MM.1S (cell line): ENCODE measurements at regions not wholly inside any gene's neighbourhood (a gene's known extent, or its start where the extent isn't known, plus 50 kb on each side); places are given as distances from the start of the nearest gene placed in this dataset.

Experiments used
- DNase-seq: peaks from one replicate; pipeline ENCODE4 v3.0.0-alpha.2; 2015
- H2AFZ ChIP-seq: fragments of 300-600 bp; sonication (generic); 2 replicates; pipeline ENCODE4 v1.6.0; 2016; ENCODE audit warnings: antibody characterized with exemption, low read length
- H3F3A ChIP-seq: fragments of 300-600 bp; sonication (generic); 2 replicates; pipeline ENCODE4 v1.6.1; 2016; ENCODE audit warnings: mild to moderate bottlenecking, antibody characterized with exemption, low read length, moderate library complexity, mixed read lengths; ENCODE audit not compliant: insufficient read depth
- H3K27ac ChIP-seq: fragments of 300-600 bp; sonication (generic); 2 replicates; pipeline ENCODE4 v1.5.1; 2016; ENCODE audit warnings: mild to moderate bottlenecking, low read length
- H3K27me3 ChIP-seq: fragments of 300-600 bp; sonication (generic); replicated peaks from 2 replicates; pipeline ENCODE4 v1.6.0; 2016; ENCODE audit warnings: low read length; ENCODE audit not compliant: insufficient read depth
- H3K36me3 ChIP-seq: fragments of 300-600 bp; sonication (generic); replicated peaks from 2 replicates; pipeline ENCODE4 v1.6.1; 2016; ENCODE audit warnings: mild to moderate bottlenecking, low read length, mixed read lengths; ENCODE audit not compliant: insufficient read depth
- H3K4me1 ChIP-seq: fragments of 300-600 bp; sonication (generic); 2 replicates; pipeline ENCODE4 v1.6.1; 2016; ENCODE audit warnings: low read length, mixed read lengths
- H3K4me2 ChIP-seq: fragments of 300-600 bp; sonication (generic); 2 replicates; pipeline ENCODE4 v1.6.0; 2016; ENCODE audit warnings: low read depth, low read length
- H3K4me3 ChIP-seq: fragments of 300-600 bp; sonication (generic); 2 replicates; pipeline ENCODE4 v1.5.1; 2016; ENCODE audit warnings: low read length, mixed read lengths
- H3K79me2 ChIP-seq: fragments of 300-600 bp; sonication (generic); 2 replicates; pipeline ENCODE4 v1.6.1; 2016; ENCODE audit warnings: mixed run types, low read length, mixed read lengths
- H3K9ac ChIP-seq: fragments of 300-600 bp; sonication (generic); 2 replicates; pipeline ENCODE4 v1.6.1; 2016; ENCODE audit warnings: low read length, mixed read lengths
- H3K9me2 ChIP-seq: fragments of 300-600 bp; sonication (generic); replicated peaks from 2 replicates; pipeline ENCODE4 v1.6.1; 2016; ENCODE audit warnings: mild to moderate bottlenecking, low read length, mixed read lengths; ENCODE audit not compliant: insufficient read depth
- H3K9me3 ChIP-seq: fragments of 300-600 bp; sonication (generic); replicated peaks from 2 replicates; pipeline ENCODE4 v1.6.1; 2016; ENCODE audit warnings: mild to moderate bottlenecking, low read length, mixed read lengths; ENCODE audit not compliant: insufficient read depth
- H4K20me1 ChIP-seq: fragments of 300-600 bp; sonication (generic); 2 replicates; pipeline ENCODE4 v1.6.1; 2016; ENCODE audit warnings: mild to moderate bottlenecking, low read length, moderate library complexity, mixed read lengths; ENCODE audit not compliant: insufficient read depth
- EZH2 ChIP-seq: fragments of 300-600 bp; sonication (generic); optimal IDR thresholded peaks from 2 replicates; pipeline ENCODE3; 2017; ENCODE audit warnings: low read depth, mild to moderate bottlenecking, antibody characterized with exemption, low read length, mixed read lengths
- EZH2phosphoT487 ChIP-seq: fragments of 300-600 bp; sonication (generic); IDR thresholded peaks from 2 replicates; pipeline ENCODE4 v1.6.1; 2018; ENCODE audit warnings: antibody characterized with exemption, low read length
- TF ChIP-seq, protein P1 (sequence below): fragments of 300-600 bp; sonication (generic); IDR thresholded peaks from 2 replicates; pipeline ENCODE4 v1.5.1; 2016; ENCODE audit warnings: antibody characterized with exemption, low read length, mixed read lengths

DNA sequence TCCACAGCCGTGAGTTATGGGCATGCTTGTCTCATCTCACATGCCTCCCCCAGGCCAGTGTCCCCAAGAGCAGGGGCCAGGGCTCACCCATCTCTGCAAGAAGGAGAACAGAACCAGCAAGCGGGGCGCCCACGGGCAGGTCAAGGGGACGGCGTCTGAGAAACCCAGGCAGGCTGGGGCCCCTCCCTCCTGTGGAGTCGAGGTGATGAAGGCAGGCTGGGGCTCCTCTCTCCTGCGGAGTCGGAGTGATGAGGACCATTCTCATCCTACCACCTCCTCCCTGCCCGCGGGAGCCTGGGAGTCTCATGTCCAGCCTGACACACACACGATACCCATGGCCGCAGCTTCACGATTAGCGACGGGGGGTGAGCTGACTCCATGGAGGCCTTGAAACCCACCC lies 141.9 kb downstream of the CTTN start:
- no peaks in the 10 kb centered on the region for H3K36me3 ChIP-seq
- no peak for TF ChIP-seq EZH2phosphoT487
- H4K20me1 ChIP-seq = no peaks in the 10 kb centered on the region

DNA sequence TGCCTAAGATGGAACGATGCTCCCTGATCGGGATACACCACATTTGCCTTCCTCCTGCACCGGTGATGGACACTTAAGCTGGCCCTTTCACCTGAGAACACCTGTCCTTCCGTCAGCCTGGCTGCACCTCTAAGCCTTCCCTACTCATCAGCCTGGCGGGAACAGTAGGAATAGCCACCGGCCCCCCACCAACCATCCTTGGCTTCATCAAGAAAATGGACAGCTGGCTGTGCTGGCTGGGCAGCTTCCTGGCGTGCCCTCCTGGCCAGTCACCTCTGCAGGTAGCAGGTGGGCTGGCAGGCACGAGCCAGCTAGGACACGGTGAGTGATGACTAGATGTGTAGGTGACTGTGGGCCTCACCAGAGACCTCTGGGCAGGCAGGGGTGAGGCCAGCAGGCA lies 142.8 kb downstream of the CTTN start:
- Histone ChIP-seq H3K4me3 (no peak overlapping the region), H3F3A (no peaks in the 10 kb centered on the region), H4K20me1 (no peaks in the 10 kb centered on the region), H3K9me3 (no peaks in the 10 kb centered on the region), H3K36me3 (no peaks in the 10 kb centered on the region), H3K27ac (no peak overlapping the region), H3K9ac (no peak overlapping the region), H2AFZ (no peak overlapping the region), H3K9me2 (no peaks in the 10 kb centered on the region), H3K4me1 (no peaks in the 10 kb centered on the region), H3K4me2 (no peak overlapping the region), H3K27me3 (peaks cover 97% of the 10 kb centered on the region), H3K79me2 (no peaks in the 10 kb centered on the region)
- DNase-seq = no peak
- TF ChIP-seq EZH2 = no peak
- TF ChIP-seq EZH2phosphoT487 = no peak
- TF ChIP-seq, protein P1, sequence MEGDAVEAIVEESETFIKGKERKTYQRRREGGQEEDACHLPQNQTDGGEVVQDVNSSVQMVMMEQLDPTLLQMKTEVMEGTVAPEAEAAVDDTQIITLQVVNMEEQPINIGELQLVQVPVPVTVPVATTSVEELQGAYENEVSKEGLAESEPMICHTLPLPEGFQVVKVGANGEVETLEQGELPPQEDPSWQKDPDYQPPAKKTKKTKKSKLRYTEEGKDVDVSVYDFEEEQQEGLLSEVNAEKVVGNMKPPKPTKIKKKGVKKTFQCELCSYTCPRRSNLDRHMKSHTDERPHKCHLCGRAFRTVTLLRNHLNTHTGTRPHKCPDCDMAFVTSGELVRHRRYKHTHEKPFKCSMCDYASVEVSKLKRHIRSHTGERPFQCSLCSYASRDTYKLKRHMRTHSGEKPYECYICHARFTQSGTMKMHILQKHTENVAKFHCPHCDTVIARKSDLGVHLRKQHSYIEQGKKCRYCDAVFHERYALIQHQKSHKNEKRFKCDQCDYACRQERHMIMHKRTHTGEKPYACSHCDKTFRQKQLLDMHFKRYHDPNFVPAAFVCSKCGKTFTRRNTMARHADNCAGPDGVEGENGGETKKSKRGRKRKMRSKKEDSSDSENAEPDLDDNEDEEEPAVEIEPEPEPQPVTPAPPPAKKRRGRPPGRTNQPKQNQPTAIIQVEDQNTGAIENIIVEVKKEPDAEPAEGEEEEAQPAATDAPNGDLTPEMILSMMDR = no peak

More for the DNA sequence above, 141.9 kb downstream of the CTTN start:
- no peak overlapping the region for H3K27ac ChIP-seq
- H3K4me3 ChIP-seq = no peak overlapping the region
- H3K4me1 ChIP-seq = no peaks in the 10 kb centered on the region
- H3K9me3 ChIP-seq = no peaks in the 10 kb centered on the region
- H3K9me2 ChIP-seq = no peaks in the 10 kb centered on the region
- no peak for DNase-seq
- no peak overlapping the region for H3K9ac ChIP-seq
- no peak overlapping the region for H2AFZ ChIP-seq
- peaks cover 99% of the 10 kb centered on the region for H3K27me3 ChIP-seq
- no peak overlapping the region for H3K4me2 ChIP-seq
- no peaks in the 10 kb centered on the region for H3F3A ChIP-seq
- no peaks in the 10 kb centered on the region for H3K79me2 ChIP-seq

DNA sequence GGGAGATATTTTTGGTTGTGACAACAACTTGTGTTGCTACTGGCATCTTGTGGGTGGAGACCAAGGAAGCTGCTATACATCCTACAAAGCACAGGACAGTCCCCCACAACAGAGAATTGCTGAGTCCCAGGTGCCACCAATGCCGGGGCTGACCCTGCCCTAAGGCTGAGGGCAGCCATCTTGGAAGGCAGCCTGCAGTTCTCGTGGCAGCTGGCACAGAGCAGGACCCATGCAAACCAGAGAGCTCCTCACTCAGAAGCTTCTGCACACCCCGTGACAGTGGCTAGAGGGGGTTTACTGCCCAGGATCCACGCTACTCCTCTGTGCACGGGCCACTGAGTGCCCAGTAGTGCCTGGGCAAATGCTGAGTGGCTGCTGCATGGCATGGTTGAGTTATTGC lies 143.4 kb downstream of the CTTN start:
- H3K4me3 ChIP-seq = no peak overlapping the region
- H3K27me3 ChIP-seq = peaks cover 97% of the 10 kb centered on the region
- H3K9ac ChIP-seq = no peak overlapping the region
- H3K79me2 ChIP-seq = no peaks in the 10 kb centered on the region
- H3K4me1 ChIP-seq = no peaks in the 10 kb centered on the region
- no peaks in the 10 kb centered on the region for H3K9me2 ChIP-seq
- no peaks in the 10 kb centered on the region for H4K20me1 ChIP-seq
- no peak overlapping the region for H2AFZ ChIP-seq
- no peak overlapping the region for H3K27ac ChIP-seq
- H3F3A ChIP-seq = no peaks in the 10 kb centered on the region
- no peaks in the 10 kb centered on the region for H3K9me3 ChIP-seq
- TF ChIP-seq EZH2phosphoT487 = no peak
- TF ChIP-seq, protein P1 = no peak
- TF ChIP-seq EZH2 = no peak
- DNase-seq = no peak
- H3K4me2 ChIP-seq = no peak overlapping the region
- no peaks in the 10 kb centered on the region for H3K36me3 ChIP-seq

DNA sequence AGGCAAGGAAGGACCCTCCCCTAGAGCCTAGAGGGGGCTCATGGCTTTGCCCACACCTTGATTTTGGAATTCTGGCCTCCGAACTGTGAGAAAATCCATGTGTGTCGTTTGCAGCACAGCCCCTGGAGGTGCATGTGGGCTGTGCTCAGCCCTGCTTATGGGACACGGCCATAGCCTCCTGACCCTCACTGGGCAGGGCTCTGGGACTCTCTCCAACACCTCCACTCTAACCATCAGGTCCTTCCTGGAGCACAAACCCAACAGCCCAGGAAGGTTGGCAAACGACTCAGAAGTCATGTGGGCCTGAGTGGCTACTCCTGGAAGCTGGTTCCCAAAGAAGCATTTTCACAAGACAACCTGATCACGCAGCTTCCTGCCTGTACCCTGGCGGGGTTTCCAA lies 144.1 kb downstream of the CTTN start:
- Histone ChIP-seq H3K4me1 (no peaks in the 10 kb centered on the region), H3K36me3 (no peaks in the 10 kb centered on the region), H3K27me3 (peaks cover 97% of the 10 kb centered on the region), H3K27ac (no peak overlapping the region), H4K20me1 (no peaks in the 10 kb centered on the region), H3K9me3 (no peaks in the 10 kb centered on the region), H3K9ac (no peak overlapping the region), H3K4me2 (no peak overlapping the region), H2AFZ (no peak overlapping the region), H3K9me2 (no peaks in the 10 kb centered on the region), H3K79me2 (no peaks in the 10 kb centered on the region), H3F3A (no peaks in the 10 kb centered on the region), H3K4me3 (no peak overlapping the region)
- TF ChIP-seq, protein P1 = no peak
- TF ChIP-seq EZH2phosphoT487 (no peak), EZH2 (no peak)
- DNase-seq = no peak
